GM18519 (cell line): ENCODE measurements at regions not wholly inside any gene's neighbourhood (a gene's known extent, or its start where the extent isn't known, plus 50 kb on each side); places are given as distances from the start of the nearest gene placed in this dataset.
"Not testable (repeated sequence)": the region's sequence is repeated elsewhere in the genome, so short reads cannot be mapped to it uniquely, and the experiment has no call there.

Source experiments
- ATAC-seq: cut with Tn5 transposase; IDR thresholded peaks from one replicate; pipeline ENCODE4 v1.9.1; 2021; ENCODE audit warnings: mild to moderate bottlenecking, moderate library complexity; ENCODE audit not compliant: unreplicated experiment, low FRiP score

DNA sequence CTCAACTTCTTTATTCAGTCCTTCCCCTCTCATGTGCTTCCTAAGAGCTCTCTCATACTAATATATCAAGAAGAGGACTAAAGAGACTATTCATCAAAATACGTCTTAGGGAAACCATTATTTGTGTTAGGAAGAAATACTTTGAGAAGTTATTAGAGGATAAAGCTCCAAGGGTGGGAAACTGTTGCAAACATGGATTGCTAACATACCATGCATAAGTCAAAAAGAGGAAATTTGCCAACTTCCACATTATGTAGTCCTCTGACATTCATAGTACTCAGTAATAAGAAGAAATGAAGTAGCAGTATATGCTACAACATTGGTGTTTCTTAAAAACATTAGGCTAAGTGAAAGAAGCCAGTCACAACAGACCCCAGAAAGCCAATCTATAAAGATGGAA lies 128.8 kb upstream of the CLEC14A start:
- ATAC-seq = no peak

GRCh38 chr14:38367922-38368321 lies 112.0 kb upstream of the CLEC14A start:
- no peak for ATAC-seq

- ATAC-seq = no peak
Observed at GRCh38 chr14:38366374-38366773, 110.5 kb upstream of the CLEC14A start.

GRCh38 chr14:38363217-38363616 lies 107.3 kb upstream of the CLEC14A start:
- ATAC-seq = no peak

- ATAC-seq = no peak
Observed at GRCh38 chr14:38357557-38357956, 101.7 kb upstream of the CLEC14A start.

DNA sequence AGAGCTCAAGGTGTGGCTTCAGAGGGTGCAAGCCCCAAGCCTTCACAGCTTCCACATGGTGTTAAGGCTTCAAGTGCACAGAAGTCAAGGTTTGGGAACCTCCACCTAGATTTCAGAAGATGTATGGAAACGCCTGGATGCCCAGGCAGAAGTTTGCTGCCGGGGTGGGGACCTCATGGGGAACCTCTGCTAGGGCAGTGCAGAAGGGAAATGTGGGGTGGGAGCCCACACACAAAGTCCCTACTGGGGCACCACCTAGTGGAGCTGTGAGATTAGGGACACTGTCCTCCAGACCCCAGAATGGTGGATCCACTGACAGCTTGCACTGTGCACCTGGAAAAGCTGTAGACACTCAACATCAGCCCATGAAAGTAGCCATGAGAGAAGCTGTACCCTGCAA lies 99.6 kb upstream of the CLEC14A start:
- ATAC-seq = not testable (repeated sequence)

DNA sequence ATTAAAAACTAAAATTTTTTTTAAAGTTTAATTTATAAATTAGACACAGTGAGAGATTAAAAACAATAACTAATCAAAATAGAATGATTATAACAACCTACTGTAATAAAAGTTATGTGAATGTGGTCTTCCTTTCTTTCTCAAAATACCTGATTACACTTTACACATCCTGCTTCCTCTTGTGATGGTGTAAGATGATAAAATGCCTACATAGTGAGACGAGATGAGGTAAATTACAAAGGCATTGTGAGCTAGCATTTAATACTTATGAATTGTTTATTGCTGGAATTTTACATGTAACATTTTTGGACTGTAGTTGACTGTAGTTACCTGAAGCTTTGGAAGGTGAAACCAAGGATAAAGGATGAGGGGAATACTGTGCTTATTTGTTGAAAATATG lies 94.2 kb upstream of the CLEC14A start:
- ATAC-seq = no peak

- no peak for ATAC-seq
Observed at GRCh38 chr14:38342803-38343202, 86.9 kb upstream of the CLEC14A start.

- ATAC-seq = no peak
Observed at GRCh38 chr14:38339696-38340095, 83.8 kb upstream of the CLEC14A start.

DNA sequence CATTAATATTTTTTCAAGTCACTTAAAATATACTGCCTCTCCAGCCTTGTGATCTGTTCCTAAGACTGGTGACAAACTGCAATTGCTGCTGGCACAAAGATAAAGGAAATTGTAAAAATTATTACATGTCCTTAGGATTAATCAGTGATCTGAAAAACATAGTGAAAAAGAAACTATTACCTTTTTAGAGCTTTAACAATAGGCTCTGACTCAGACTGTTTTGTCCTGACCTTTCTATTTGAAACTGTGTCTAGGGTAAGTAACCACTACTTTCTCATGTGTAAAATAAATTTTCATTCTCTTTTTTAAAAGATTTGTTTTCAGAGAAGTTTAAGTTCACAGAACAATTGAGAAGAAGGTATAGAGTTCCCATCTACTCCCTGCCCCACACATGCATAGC lies 80.4 kb upstream of the CLEC14A start:
- ATAC-seq = no peak

DNA sequence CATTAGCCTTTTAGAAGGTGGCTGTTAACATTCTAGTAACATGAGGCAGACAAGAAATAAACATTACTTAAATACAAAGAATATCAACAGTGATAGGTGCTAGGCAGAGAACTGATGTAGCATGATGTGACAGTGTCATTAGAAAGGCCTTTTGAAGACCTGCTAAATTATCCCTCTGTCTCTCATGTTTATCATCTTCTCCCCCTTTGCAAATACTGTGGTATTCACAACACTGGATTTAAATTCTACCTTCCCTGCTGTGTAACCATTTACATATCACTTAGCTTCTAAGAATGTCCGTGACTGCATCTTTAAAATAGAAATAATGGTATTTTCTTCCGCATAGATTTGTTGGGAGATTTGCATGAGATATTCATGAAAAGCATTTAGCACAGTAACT lies 74.4 kb upstream of the CLEC14A start:
- ATAC-seq = no peak

- ATAC-seq = no peak
Observed at GRCh38 chr14:38329246-38329645, 73.4 kb upstream of the CLEC14A start.

DNA sequence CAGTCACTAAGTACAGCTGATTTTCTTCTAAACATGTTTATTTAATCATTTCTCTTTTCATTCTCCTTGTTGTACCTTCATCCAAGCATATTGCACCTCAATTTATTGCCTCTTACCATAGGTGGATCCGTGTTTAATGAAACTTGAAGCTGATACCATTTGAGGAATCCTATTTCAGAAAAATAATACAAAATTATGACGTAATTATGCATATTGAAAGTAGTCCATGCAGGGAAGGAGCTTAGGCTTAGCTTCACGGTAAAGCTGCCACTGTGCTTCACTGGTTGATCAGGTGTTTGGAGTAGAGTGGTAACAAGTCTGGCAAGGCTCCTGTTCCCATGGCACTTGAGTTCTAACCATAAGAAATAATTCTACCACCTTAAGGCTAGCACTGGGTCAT lies 61.0 kb upstream of the CLEC14A start:
- ATAC-seq = no peak

DNA sequence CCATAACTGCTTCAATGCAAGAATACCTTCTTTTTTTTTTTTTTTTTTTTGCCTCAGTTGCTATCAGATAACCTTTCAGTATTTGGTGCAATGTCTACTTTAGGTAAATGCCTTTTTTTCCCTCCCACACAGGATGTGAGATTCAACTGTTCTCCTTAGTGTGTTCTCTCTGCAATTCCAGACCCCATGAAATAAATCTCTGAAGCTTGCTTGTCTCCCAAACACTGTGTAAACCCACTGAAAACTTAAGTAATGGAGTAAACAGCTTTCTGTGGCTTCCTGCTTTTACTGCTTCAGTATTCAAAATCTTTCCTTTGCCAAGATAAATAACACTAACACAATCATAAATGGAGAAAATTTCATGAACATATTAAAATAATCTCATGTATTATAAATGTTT lies 55.8 kb upstream of the CLEC14A start:
- no peak for ATAC-seq

DNA sequence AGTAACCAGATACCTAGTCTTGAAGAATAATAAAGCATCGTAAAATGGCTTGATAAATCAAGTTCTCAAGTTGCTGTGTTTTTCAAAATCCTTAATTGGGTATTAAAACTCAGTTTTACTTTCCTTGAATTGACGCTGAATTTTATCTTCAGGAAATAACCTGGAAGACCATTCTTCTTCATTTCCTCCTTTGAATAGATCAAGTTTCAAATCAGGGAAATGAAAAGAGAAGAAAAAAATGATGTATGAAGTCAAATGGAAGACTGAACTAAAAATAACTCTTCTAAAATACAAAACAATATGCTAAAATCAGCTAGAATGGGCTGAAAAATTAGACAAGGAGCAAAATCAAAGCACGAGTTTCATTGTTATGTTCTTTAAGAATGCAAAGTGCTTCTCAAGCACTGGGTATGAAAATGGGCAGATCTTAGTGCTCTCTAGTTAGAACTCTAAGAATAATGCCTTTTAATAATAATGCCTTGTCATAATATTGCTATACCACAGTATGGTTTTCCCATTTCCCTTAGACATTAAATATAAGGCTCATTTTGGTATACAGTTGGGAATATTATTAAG lies 54.6 kb upstream of the CLEC14A start:
- no peak for ATAC-seq

DNA sequence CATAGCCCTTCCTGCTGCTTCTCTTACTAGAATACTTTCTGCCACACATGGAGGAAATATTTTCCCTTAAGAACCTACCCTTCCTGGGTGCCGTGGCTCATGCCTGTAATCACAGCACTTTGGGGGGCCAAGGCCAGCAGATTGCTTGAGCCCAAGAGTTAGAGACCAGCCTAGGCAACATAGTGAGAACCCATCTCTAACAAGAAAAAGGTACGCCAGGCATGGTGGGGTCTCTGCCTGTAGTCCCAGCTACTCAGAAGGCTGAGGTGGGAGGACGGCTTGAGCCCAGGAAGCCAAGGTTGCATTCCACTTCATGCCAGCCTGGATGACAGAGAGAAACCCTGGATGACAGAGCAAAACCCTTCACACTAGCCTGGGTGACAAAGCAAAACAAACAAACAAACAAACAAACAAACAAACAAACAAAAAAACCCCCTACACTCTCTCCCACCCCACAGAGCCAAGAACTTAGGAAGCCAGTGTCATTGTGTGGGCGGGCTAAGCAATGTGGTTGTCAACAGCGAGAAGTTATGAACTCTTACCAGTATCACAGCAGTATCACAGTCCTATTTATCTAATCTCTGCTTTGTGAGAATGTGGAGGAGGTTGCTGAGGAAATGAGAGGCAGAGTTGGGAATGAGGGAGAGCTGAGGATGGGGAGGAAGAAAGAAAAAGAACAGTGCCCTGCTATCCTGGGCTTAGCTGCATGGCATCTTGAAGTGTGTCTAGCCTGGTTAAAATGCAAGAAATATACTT lies 53.8 kb upstream of the CLEC14A start:
- no peak for ATAC-seq
